Astrocyte of the cerebellum (primary cell): ENCODE measurements at regions not wholly inside any gene's neighbourhood (a gene's known extent, or its start where the extent isn't known, plus 50 kb on each side); places are given as distances from the start of the nearest gene placed in this dataset.

ENCODE experiments used
- DNase-seq: peaks from one replicate; pipeline ENCODE4 v3.0.0-alpha.2; 2011; ENCODE audit warnings: low read depth
- H3K4me3 ChIP-seq: 2 replicates; pipeline ENCODE4 v1.5.1; 2011; ENCODE audit warnings: mild to moderate bottlenecking, low read depth, low read length, moderate library complexity
- CTCF ChIP-seq: IDR thresholded peaks from 2 replicates; pipeline ENCODE4 v1.5.1; 2012; ENCODE audit warnings: low read length, low read depth, moderate library complexity, mild to moderate bottlenecking; ENCODE audit errors: missing control alignments
- in situ Hi-C: cut with HindIII; loops from 2 replicates; pipeline ENCODE4 v1.10.0; 2017; ENCODE audit warnings: low sequenced_read_pairs

- no peak for TF ChIP-seq CTCF
- no peak overlapping the region for H3K4me3 ChIP-seq
- in situ Hi-C loops: no loop called here
- DNase-seq: no peak
Measured at GRCh38 chr9:15086778-15087324, 176.6 kb upstream of the FREM1 start.

- H3K4me3 ChIP-seq: no peak overlapping the region
- in situ Hi-C loops: no loop called here
- no peak for DNase-seq
- TF ChIP-seq CTCF: no peak
Measured at GRCh38 chr9:15086156-15086763, 176.0 kb upstream of the FREM1 start.

- in situ Hi-C loops: no loop called here
- H3K4me3 ChIP-seq: no peak overlapping the region
- no peak for TF ChIP-seq CTCF
- no peak for DNase-seq
Measured at GRCh38 chr9:15081021-15081753, 171.0 kb upstream of the FREM1 start.

GRCh38 chr9:15080401-15080800, 170.2 kb upstream of the FREM1 start:
- TF ChIP-seq CTCF: no peak
- in situ Hi-C loops: no loop called here
- H3K4me3 ChIP-seq: no peak overlapping the region
- DNase-seq: no peak

- H3K4me3 ChIP-seq: no peak overlapping the region
- TF ChIP-seq CTCF: no peak
- in situ Hi-C loops: no loop called here
- DNase-seq: no peak
Measured at GRCh38 chr9:15079989-15080388, 169.8 kb upstream of the FREM1 start.

- in situ Hi-C loops: no loop called here
Measured at GRCh38 chr9:15077946-15078729, 167.9 kb upstream of the FREM1 start.

More at GRCh38 chr9:15077946-15078729, 167.9 kb upstream of the FREM1 start:
- no peak for TF ChIP-seq CTCF
- no peak overlapping the region for H3K4me3 ChIP-seq
- DNase-seq: no peak
